DMS153 (cell line): ENCODE measurements at regions not wholly inside any gene's neighbourhood (a gene's known extent, or its start where the extent isn't known, plus 50 kb on each side); places are given as distances from the start of the nearest gene placed in this dataset.
"Not testable (repeated sequence)": the region's sequence is repeated elsewhere in the genome, so short reads cannot be mapped to it uniquely, and the experiment has no call there.

Experiments
- DNase-seq: peaks from one replicate; lab custom pipeline; 2025; lab: John Stamatoyannopoulos, UW

DNA sequence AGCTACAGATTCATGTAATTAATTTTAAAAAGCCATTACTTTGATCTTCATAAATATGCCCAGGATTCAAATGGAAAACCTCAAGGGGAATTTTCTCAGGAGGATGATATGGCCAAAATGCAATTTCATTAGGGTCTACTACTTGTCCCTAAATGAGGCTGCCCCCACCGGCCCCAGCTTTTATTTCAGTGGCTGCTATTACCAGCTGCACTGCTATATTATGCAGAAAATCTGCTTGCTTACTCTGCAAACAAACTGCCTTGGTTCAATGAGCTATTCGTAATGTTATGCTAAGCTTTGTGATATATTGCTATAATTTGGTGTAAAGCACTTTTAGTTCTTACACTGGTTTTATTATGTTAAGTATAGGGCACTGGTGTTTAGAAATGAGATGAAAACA lies 137.3 kb upstream of the TMTC4 start:
- no peak for DNase-seq

- no peak for DNase-seq
These were observed 136.7 kb upstream of the TMTC4 start for GRCh38 chr13:100811024-100811865.

- DNase-seq, result no peak
These were observed 135.9 kb upstream of the TMTC4 start for GRCh38 chr13:100810481-100810880.

- DNase-seq, result no peak
These were observed 135.3 kb upstream of the TMTC4 start for GRCh38 chr13:100809856-100810255.

- DNase-seq, result no peak
These were observed 134.5 kb upstream of the TMTC4 start for GRCh38 chr13:100809129-100809390.

- DNase-seq, result no peak
These were observed 133.9 kb upstream of the TMTC4 start for GRCh38 chr13:100808330-100809128.

DNA sequence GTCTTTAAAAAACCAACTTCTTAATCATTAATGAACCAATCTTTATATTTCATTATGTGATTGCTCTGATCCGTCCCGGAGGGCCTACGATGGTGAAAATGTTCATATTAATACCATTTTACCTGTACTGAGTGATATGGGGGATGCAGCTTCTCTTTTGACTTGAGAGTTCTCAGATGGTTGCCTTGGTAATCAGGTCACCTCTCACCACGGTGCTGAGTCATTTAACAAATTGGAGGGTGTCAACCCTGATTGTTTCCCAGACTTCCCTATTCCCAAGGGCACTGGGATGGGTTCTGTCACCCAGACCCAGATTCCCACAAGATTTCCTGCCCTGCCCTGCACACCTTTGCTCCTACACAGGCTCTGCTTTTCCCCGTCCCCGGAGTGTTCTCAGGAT lies 128.5 kb upstream of the TMTC4 start:
- DNase-seq, result no peak

DNA sequence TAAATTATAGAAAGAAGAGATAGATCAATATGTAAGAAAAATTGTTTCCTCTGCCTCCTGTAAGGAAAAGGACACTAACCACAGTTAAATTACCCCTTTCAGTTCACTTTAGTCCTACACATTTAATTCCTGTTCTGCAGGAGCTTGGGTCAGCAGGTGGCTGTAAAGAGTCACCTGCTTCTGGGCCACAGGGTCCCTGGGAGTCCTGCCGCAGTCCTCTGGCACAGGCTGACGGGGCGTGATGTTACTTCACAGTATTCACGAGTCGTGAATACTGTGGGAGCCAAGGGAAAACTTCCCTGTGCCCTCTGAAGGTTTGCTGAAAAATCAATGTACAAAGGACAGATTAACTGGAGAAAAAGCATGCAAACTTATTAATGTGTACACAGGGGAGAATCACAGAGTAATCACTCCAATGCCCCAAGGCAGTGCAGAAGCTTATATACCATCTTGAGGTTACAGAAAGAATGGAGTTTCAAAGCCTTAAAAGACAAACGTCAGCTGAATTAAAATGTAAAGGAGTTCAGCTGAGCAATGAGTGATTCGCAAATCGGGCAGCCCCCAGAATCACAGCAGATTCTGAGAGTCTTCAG lies 125.8 kb upstream of the TMTC4 start:
- no peak for DNase-seq

DNA sequence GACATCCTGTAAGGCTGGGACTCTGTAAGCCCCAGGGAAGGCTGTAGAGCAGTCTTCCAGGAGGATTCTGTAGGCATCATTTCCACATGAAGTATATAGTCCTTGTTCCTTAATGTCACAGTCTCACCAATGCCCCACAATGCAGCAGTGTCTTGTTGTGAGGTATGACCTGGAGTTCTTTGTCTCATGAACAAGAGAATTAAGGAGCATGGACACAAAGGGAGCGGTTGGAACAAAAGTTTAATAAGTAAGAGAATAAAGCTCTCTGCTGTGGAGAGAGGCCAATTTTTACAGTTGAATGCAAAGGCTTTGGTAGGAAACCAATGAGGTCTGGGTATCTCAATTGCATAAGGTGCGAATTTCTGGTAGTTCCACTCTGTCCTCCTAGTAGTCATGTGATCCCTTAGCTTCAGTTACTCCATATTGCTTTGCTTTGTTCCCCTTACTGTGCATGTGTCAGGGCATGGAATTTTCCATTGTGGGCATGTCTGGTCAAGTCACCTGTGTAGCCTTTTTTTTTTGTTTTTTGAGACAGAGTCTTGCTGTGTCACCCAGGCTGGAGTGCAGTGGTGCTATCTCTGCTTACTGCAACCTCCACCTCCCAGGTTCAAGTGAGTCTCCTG lies 124.3 kb upstream of the TMTC4 start:
- no peak for DNase-seq

DNA sequence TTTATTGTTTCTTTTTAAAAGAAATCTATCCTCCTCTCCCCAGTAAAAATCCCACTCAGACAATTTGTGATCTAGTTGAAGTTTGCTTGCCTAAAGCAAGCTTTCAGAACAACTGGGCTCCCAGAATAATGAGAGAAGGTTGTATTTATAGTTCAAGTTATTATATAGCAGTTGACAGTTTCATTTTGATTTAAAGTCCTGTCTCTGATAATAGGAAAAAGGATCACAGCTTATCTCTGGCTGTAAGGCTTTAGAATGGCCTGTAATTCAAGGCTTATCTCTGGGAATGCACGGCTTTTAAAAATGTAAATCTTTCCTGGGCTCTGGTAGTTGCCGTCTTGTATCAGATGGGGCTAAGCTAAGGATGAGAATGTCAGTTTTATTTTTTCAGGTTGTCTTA lies 123.3 kb upstream of the TMTC4 start:
- DNase-seq, result no peak

- no peak for DNase-seq
These were observed 121.9 kb upstream of the TMTC4 start for GRCh38 chr13:100796463-100796862.

DNA sequence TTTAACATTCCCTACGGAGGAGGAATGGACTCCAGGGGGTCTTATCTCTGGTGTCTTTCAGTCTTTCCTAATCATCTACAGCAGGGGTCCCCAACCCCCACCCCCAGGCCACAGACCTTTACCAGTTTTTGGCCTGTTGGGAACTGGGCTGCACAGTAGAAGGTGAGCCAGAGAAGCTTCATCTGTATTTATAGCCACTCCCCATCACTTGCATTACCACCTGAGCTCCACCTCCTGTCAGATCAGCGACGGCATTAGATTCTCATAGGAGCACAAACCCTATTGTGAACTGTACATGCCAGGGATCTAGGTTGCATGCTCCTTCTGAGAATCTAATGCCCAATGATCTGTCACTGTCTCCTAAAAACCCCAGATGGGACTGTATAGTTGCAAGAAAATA lies 120.0 kb upstream of the TMTC4 start:
- no peak for DNase-seq

- no peak for DNase-seq
These were observed 115.8 kb upstream of the TMTC4 start for GRCh38 chr13:100790405-100790804.

GRCh38 chr13:100789968-100790367 lies 115.4 kb upstream of the TMTC4 start:
- no peak for DNase-seq

DNA sequence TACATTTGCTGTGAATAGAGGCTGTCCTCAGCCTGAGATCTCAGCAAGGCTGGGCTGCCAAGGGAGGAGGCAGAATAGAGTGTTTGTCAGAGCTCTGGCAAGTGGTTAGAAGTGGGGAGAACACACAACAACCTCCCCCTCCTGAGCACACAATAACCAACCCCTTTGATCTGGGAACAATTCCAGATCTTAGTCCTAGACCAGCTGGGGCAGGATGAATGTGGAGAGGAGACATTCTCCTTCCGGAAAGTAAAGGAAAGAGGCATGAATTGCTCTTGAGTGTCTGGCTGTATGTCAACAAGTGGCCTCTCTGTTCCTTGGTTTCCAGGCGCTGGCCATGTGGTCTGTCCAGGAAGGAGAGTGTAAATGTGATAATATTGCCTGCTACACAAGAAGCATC lies 114.9 kb upstream of the TMTC4 start:
- DNase-seq, result peak; percentile 78

DNA sequence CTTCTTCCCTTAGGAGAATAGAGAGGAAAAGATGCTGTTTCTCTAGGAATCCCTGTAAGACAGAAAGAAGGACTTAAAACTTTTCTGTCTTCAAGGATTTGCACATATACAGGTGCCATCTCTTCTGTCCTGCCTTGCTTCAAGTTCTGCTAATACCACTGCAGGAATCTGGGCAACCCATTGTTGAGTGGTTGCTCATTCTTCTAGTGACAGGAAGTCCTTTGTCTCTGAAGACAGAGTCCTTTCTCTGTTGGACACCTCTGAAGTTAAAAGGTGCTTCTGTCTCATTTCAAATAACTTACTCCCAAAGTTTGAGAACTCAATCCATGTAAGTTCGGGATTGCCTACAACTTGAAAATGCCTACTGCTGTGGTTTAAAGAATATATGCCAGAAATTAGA lies 114.4 kb upstream of the TMTC4 start:
- no peak for DNase-seq

DNA sequence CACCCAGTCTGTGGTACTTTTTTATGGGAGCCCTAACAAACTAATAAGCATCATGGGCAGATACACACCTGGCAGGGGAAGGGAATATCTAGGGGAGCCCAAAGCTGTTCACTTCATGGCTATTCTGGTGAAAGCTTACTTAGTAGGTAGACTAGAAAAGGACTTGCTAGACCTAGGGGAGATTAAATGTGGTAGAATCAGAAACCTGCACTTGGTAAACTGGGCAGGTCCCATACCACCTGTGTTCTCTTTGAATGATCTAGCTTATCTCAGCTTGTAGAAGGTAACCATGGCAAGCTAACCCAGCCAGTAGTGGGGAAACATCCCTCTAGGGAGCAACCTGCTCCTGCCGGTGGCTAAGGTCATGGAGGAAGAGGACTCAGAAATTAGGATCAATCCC lies 113.9 kb upstream of the TMTC4 start:
- DNase-seq, result no peak

DNA sequence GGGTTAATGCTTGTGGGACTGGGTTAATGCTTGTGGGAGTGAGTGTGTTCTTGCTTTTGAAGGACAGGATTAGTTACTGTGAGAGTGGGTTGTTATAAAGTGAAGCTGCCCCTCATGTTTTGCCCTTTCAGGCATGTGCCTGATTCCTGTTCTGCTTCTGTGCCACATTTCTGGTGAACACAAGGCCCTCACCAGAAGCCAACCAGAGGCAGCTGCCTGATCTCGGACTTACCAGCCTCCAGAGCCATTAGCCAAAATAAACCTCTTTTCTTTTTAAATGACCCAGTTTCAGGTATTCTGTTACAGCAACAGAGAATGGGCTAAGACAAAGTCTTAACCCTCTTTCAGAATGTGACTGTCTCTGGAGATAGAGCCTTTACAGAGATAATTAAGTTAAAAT lies 113.3 kb upstream of the TMTC4 start:
- no peak for DNase-seq

DNA sequence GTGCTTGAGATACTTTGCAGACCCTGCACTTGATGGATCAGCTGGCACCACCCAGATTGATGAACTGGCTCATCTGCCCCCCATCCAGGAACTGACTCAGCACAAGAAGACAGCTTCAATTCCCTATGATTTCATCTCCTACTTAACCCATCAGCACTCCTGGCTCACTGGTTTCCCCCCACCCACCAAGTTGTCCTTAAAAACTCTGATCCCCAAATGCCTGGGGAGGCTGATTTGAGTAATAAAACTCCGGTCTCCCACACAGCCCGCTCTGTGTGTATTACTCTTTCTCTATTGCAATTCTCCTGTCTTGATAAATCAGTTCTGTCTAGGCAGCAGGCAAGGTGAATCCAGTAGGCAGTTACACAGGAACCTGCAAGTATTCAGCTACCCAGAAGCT lies 102.1 kb upstream of the TMTC4 start:
- DNase-seq, result not testable (repeated sequence)

DNA sequence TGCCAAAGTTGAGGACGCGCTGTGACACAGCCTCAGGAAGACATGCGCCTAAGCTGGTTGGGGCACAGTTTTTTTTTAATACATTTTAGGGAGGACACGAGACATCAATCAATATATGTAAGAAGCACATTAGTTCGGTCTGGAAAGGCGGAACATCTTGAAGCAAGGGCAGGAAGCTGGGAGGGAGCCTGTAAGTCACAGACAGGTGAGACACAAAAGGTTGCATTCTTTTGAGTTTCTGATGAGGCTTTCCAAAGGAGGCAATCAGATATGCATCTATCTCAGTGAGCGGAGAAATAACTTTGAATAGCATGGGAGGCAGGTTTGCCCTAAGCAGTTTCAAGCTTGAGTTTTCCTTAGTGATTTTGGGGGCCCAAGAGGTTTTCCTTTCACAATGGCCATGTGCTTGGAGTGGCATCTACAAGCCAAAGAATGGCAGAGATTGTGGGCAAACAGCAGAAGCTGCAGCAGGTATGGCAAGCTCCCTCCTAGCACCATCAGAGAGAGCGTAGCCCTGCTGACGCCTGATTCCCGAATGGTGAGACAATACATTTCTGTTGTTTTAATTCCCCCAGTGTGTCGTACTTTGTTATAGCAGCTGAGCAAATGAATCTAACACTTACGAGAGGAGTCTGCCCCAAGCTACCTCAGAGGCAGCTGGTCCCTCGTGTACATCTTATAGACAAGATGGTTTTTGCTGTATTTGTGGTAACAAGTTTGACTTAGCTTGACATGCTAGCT lies 99.5 kb upstream of the TMTC4 start:
- DNase-seq, result no peak

DNA sequence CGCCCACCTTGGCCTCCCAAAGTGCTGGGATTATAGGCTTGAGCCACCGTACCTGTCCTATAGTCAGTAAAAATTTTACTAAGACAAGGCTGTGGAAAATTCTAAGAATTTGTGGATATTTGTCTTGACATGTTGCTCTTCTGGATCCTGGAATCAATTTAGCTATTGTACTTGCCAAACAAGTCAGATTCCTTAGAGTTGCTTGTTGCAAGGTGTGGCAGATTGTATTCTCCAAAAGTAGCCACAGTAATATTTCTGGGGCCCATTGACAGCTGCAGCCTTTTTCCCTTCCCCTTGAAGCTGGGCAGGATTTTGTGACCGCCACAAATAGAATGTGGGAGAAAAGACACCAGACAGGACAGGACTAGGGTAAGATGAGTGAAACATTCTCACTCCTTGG lies 98.8 kb upstream of the TMTC4 start:
- no peak for DNase-seq

DNA sequence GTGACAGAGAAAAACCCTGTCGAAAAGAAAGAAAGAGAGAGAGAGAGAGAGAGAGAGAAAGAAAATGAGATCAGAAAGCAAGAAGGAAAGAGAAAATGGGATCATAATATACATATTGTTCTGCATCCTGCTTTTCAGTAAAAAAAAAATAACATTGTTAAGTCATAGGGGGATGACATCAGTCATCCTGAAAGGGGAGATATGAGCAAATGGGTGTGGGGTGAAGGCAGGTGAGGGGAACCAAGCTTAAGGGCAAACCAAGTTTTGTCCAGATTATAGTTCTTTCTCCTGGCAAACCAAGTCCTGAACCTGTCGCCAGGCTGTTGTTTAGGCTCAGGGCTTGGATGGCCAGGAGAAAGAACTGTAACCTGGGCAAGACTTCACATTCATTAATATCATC lies 92.6 kb upstream of the TMTC4 start:
- no peak for DNase-seq
